ENCODE measurements at regions not wholly inside any gene's neighbourhood (a gene's known extent, or its start where the extent isn't known, plus 50 kb on each side); places are given as distances from the start of the nearest gene placed in this dataset.

DNA sequence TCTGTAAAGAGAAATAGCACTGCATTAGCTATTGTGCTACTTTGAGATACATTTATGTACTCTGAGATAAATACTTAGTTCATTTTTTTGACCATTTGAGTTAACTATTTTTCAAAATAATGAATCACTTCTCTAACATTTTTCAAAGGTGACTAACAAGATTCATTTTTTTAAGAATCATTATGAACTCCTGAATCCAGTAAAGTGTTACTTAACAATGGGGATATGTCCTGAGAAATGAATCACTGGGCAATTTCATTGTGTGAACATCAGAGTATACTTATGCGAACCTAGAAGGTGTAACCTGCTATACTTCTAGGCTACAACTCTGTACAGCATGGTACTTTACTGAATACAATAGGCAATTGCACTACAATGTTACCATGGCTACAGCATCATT, 355.8 kb downstream of the ARL6IP6 start:
- no peak overlapping the region for H3K4me3 ChIP-seq
- intact Hi-C loops (cut with micrococcal nuclease; ENCODE audit: unreplicated experiment): no loop called here
- TF ChIP-seq, protein P1, sequence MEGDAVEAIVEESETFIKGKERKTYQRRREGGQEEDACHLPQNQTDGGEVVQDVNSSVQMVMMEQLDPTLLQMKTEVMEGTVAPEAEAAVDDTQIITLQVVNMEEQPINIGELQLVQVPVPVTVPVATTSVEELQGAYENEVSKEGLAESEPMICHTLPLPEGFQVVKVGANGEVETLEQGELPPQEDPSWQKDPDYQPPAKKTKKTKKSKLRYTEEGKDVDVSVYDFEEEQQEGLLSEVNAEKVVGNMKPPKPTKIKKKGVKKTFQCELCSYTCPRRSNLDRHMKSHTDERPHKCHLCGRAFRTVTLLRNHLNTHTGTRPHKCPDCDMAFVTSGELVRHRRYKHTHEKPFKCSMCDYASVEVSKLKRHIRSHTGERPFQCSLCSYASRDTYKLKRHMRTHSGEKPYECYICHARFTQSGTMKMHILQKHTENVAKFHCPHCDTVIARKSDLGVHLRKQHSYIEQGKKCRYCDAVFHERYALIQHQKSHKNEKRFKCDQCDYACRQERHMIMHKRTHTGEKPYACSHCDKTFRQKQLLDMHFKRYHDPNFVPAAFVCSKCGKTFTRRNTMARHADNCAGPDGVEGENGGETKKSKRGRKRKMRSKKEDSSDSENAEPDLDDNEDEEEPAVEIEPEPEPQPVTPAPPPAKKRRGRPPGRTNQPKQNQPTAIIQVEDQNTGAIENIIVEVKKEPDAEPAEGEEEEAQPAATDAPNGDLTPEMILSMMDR (conservative IDR thresholded peaks at IDR 0.05): no peak
- TF ChIP-seq EZH2 (IDR thresholded peaks at IDR 0.05; ENCODE audit: low read depth): no peak
- H3F3A ChIP-seq (ENCODE audit: insufficient read depth, low read depth): no peaks in the 10 kb centered on the region
- H3K27me3 ChIP-seq (ENCODE audit: insufficient read depth, low read depth): no peaks in the 10 kb centered on the region
- POLR2A ChIA-PET (ENCODE audit: unreplicated experiment): no interaction called here
- no TSS peak for BruUV-seq (replicated peaks)
- no peak overlapping the region for H2AFZ ChIP-seq
- no peaks in the 10 kb centered on the region for H3K79me2 ChIP-seq (ENCODE audit: low read depth)
- no peaks in the 10 kb centered on the region for H3K9me3 ChIP-seq (ENCODE audit: insufficient read depth, low read depth)
- H3K4me1 ChIP-seq (replicated peaks; ENCODE audit: insufficient read depth): 0 out of 2 replicates have a peak, but pooled peaks cover 6% of the 10 kb centered on the region
- no peak overlapping the region for H3K4me2 ChIP-seq
- no peak for DNase-seq
- H3K27ac ChIP-seq: no peak overlapping the region
- CTCF ChIA-PET: no interaction called here
- H3K36me3 ChIP-seq (ENCODE audit: low read depth): no peaks in the 10 kb centered on the region
- H3K9me2 ChIP-seq (ENCODE audit: insufficient read depth): no peaks in the 10 kb centered on the region
- H4K20me1 ChIP-seq (ENCODE audit: insufficient read depth): no peaks in the 10 kb centered on the region

DNA sequence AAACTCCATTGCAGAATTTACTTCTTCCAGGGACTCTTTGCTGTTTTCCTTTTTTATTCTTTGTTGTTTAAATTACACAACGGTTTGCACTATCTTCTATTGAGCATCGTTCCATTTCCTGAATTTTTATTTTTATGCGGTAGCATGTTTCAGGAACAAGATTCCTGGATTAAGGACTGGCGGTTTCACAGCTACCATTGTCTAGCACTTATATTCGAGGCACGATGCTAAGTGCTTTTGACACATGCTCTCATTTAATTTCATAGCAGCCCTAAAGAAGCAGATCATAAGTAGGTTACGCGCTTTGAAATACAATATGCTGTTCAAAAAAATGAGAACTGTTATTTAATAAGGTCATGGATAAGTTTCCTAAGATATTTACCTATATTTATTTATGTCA, 354.4 kb downstream of the ARL6IP6 start:
- H3K27ac ChIP-seq: no peak overlapping the region
- POLR2A ChIA-PET (ENCODE audit: unreplicated experiment): no interaction called here

DNA sequence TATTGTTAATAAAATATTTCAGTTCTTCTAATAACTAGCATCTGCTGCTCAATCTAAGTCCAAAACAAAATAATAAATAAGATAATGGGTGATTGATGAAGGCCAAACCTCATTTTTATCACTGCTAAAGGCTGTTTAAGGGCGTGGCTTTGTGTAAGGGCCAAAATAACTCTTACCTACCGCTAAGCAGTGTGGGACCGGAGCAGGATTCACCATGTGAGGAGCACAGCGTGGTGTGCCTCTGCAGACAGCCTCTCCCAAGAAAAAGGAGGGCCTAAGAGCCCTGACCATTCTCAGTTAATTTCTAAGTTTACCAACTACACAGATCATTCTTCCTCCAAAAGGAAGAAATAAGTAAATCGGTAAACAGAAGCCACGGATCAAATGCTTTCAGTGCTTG, 353.7 kb downstream of the ARL6IP6 start:
- Histone ChIP-seq H3K4me2 (no peak overlapping the region), H3K4me3 (no peak overlapping the region), H3K27me3 (ENCODE audit: insufficient read depth, low read depth) (no peaks in the 10 kb centered on the region), H3K9me2 (ENCODE audit: insufficient read depth) (no peaks in the 10 kb centered on the region), H3K9me3 (ENCODE audit: insufficient read depth, low read depth) (no peaks in the 10 kb centered on the region), H3K79me2 (ENCODE audit: low read depth) (no peaks in the 10 kb centered on the region), H3F3A (ENCODE audit: insufficient read depth, low read depth) (no peaks in the 10 kb centered on the region), H3K27ac (no peak overlapping the region), H4K20me1 (ENCODE audit: insufficient read depth) (no peaks in the 10 kb centered on the region), H3K36me3 (ENCODE audit: low read depth) (no peaks in the 10 kb centered on the region), H2AFZ (no peak overlapping the region), H3K4me1 (replicated peaks; ENCODE audit: insufficient read depth) (0 out of 2 replicates have a peak, but pooled peaks cover 7% of the 10 kb centered on the region)
- BruUV-seq (replicated peaks): no TSS peak
- no peak for TF ChIP-seq EZH2 (IDR thresholded peaks at IDR 0.05; ENCODE audit: low read depth)
- TF ChIP-seq, protein P1 (conservative IDR thresholded peaks at IDR 0.05): no peak
- ChIA-PET CTCF (no interaction called here), POLR2A (ENCODE audit: unreplicated experiment) (no interaction called here)
- DNase-seq: no peak
- intact Hi-C loops (cut with micrococcal nuclease; ENCODE audit: unreplicated experiment): no loop called here

More for the DNA sequence above, 354.4 kb downstream of the ARL6IP6 start:
- intact Hi-C loops (cut with micrococcal nuclease; ENCODE audit: unreplicated experiment): no loop called here
- H3K36me3 ChIP-seq (ENCODE audit: low read depth): no peaks in the 10 kb centered on the region
- TF ChIP-seq, protein P1 (conservative IDR thresholded peaks at IDR 0.05): no peak
- no peak for TF ChIP-seq EZH2 (IDR thresholded peaks at IDR 0.05; ENCODE audit: low read depth)
- no peak overlapping the region for H3K4me3 ChIP-seq
- H3F3A ChIP-seq (ENCODE audit: insufficient read depth, low read depth): no peaks in the 10 kb centered on the region
- H3K4me2 ChIP-seq: no peak overlapping the region
- no peak for DNase-seq
- no peaks in the 10 kb centered on the region for H3K9me2 ChIP-seq (ENCODE audit: insufficient read depth)
- BruUV-seq (replicated peaks): no TSS peak
- CTCF ChIA-PET: no interaction called here
- H3K79me2 ChIP-seq (ENCODE audit: low read depth): no peaks in the 10 kb centered on the region
- H4K20me1 ChIP-seq (ENCODE audit: insufficient read depth): no peaks in the 10 kb centered on the region
- H3K9me3 ChIP-seq (ENCODE audit: insufficient read depth, low read depth): no peaks in the 10 kb centered on the region
- 0 out of 2 replicates have a peak, but pooled peaks cover 7% of the 10 kb centered on the region for H3K4me1 ChIP-seq (replicated peaks; ENCODE audit: insufficient read depth)
- no peaks in the 10 kb centered on the region for H3K27me3 ChIP-seq (ENCODE audit: insufficient read depth, low read depth)
- no peak overlapping the region for H2AFZ ChIP-seq
